GM18511 (cell line): ENCODE measurements at regions not wholly inside any gene's neighbourhood (a gene's known extent, or its start where the extent isn't known, plus 50 kb on each side); places are given as distances from the start of the nearest gene placed in this dataset.

Source experiments
- ATAC-seq: cut with Tn5 transposase; IDR thresholded peaks from one replicate; pipeline ENCODE4 v1.9.1; 2021; ENCODE audit warnings: mild to moderate bottlenecking, moderate library complexity; ENCODE audit not compliant: unreplicated experiment

DNA sequence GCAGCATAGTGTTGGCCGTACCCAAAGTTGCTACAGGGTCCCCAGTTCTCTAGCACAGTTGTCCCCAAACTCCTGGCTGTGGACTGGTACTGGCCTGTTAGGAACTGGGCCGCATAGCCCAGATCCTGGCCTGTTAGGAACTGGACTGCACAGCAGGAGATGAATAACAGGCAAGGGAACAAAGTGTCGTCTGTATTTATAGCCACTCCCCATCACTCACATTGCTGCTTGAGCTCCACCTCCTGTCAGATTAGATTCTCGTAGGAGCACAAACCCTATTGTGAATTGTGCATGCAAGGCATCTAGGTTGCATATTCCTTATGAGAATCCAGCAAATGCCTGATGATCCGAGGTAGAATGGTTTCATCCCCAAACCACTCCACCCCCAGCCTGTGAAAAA is 604.0 kb upstream of the LMCD1 start:
- no peak for ATAC-seq

DNA sequence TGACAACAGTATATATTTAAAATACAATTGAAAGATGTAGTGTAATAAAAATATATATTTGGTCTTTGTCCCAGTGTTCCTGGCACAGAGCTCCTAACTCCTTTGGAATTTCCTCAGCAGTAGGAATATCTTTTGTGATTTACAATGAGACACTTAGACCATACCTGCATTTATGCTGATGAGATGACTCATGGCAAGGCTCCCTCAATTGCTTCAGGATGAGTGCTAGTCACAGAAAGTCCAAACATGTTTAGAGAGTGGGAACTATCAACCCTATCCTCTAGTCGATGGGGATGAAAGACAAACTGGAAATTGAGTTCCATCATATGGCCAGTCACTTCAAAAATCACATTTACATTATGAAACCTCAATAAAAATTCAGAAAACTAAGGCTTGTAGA is 588.3 kb upstream of the LMCD1 start:
- ATAC-seq = no peak

DNA sequence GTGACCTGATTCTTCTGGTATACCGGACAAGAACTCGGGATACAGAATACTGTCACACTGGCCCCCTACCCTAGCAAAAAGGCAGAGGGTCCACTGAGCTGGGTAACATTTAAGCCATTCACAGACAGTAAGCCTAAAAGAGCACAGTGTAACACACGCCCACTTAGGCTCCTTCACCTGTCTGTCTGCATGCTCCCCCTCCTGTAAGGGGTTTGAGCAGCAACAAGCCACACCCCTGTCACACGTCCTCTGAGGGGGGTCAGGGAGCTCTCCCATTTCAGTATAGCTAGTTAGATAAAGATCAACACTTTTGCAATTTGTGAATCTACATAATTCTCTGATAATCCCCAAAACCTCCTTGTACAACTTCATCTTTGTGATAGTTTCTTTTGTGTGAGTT is 586.3 kb upstream of the LMCD1 start:
- no peak for ATAC-seq

DNA sequence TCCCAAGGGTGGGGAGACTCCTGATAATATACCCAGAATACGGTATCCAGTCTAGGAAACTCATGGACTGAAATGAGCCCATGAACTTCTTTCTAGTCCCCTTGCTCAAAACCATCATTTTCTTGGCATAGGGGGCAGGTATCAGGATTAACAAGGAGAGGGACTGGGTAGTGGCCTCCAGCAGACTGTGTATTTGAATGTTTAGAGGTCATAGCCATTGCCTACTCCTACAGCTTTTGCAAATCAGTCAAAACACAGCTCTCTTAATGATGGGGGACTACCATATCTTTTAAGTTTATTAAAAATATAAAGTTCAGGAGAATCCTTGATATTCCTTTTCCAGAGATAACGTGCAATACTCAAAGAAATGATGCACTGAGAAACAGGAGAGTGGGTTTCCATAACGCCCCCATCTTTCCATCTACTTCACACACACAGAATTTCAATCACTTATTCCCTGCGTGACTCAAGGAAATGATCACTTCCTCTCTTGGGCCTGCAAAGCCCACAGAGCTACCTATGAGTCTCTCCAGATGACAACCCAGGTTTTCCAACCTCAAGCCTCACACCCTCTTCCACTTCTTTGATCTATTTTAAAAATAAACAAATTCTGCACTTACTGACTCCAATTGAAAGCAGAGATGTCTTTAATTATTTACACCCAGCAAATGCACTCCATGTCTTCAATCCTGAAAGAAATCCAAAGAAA is 584.0 kb upstream of the LMCD1 start:
- ATAC-seq = no peak

DNA sequence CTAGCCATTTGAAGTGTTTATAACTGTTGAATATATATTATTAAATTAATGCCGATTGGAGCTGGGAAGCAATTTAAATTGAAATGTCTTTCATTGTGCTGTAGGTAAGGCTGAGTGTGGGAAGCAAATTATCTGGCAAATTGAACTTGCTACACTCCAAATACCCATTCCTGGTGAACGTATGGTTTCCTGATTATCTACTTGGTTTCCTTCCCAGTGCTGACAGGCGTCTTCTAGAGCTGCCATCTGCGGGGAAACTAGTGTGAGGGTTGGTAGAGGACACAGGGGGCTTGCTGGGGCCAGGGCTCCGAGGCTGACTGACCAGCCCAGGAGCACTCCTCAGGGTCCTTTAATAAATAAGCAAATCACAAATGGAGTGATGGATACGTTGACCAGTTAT is 581.4 kb upstream of the LMCD1 start:
- no peak for ATAC-seq

DNA sequence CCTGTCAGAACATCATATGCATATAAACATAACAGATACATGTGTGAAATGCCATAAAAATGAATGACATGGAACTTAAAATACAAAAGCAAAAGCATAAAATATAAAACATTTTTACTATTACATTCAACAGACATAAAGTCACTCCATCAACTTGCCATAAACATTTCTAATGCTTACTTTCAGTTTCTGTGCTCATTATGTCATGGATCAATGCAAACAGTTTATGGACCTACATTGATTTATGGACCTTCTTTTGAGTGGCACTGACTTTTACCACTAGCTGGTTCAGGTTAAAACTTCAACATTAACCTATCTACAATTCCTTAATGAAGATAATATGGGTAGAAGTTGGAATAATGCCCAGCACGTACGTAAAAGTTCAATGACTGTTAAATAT is 577.4 kb upstream of the LMCD1 start:
- no peak for ATAC-seq

DNA sequence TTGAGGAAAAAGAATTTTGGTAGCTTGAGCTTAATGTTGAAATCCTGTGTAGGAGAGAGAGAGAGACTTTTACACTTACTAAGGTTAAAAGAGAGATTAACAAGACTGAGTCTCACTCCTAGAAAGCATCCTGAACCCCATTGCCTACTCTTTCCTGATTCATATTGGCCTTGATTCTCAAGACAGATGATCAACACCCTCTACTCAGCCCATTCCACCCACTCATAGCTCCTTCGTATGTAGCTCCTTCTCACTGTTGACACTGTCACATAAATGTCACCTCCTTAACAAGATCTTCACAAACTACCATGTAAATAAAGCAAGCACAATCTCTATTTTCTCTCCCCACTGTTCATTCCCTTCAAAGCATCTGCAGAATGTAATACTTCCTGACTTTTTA is 574.6 kb upstream of the LMCD1 start:
- no peak for ATAC-seq

DNA sequence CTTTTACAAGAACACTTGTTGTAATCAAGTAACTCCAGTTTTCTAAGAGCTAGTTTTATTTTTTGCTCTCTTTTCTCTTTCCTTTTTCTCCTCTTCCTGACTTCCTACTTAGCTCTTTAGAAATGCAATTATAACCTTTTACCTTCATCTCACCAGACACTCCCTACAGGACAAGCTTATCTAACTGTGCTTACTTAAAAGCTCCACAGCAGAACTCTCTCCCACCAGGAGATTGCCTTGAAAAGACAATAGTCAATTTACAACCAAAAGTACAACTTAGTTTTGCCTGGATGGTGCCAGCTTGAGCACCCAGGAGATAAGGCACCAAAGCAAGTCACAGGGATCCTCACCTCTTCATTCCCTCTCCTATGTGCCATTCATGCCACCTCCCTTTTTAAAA is 573.8 kb upstream of the LMCD1 start:
- no peak for ATAC-seq

DNA sequence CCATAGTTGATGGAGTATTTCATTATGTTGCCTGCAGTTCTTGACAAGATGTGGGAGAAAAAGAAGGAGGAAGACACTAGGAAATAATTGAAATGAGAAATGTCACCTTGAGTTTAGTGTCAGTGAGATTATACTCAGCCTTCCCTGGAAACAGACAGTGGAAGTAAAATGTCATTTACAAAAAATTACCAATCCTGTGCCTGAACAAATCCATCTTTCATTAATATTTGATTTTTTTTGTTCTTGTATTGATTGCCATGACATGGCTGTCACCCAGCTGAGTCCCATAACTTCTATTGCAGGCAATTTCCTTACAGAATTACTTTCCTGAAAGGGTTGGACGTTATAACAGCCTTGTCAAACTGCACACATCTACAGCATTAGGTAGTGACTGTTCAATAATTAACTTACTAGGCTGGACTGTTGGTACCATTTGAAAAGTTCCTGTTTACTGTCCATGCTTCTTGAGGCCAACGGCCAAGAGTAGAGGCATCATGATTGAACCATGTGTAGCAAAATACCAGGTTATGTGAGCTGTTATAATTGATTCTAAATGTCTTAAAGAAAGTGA is 572.2 kb upstream of the LMCD1 start:
- ATAC-seq = no peak

DNA sequence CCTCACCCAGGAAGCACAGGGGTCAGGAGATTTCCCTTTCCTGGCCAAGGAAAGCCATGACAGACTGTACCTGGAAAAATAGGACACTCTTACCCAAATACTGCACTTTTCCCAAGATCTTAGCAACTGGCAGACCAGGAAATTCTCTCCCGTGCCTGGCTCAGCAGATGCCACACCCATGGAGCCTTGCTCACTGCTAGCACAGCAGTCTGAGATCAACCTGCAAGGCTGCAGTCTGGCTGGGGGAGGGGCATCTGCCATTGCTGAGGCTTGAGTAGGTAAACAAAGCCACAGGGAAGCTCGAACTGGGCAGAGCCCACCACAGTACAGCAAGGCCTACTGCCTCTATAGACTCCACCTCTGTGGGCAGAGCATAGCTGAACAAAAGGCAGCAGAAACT is 567.3 kb upstream of the LMCD1 start:
- ATAC-seq = no peak

DNA sequence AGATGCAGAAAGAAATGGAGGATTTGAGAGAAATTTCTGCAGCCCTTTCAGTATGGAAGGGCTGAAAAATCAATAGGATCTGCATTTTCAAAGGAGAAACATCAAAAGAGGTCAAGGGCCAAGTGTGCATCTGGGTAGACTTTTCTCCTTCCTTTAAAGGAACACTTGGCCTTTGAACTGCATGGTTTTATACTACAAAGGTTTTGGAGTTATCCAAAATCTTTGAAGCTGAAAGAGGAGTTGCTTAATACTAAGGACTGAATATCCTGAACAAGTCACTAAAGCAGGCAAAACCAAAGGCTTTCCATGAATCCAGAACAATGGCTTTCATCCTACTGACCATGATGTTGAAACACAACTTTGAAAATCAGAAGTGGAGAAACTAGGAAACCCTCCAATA is 553.7 kb upstream of the LMCD1 start:
- ATAC-seq = no peak

DNA sequence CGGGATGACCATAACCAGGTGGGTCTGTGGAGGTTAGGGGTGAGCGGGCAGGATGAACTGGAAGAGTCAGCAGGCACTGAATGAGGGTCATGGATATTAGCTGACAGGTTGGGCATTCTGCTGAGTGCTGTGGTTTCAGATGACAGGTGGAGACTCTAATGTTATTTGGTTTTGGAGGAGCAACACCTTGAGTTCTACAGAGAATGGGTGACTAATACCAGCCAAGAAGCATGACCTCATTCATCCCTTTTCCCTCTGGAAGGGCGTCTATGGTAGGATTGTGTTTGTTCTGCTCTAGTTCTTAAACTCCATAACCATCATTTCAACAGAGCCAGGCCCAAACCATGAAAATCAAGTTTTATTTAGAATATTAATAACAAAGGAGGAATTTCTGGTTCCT is 550.7 kb upstream of the LMCD1 start:
- ATAC-seq = no peak

DNA sequence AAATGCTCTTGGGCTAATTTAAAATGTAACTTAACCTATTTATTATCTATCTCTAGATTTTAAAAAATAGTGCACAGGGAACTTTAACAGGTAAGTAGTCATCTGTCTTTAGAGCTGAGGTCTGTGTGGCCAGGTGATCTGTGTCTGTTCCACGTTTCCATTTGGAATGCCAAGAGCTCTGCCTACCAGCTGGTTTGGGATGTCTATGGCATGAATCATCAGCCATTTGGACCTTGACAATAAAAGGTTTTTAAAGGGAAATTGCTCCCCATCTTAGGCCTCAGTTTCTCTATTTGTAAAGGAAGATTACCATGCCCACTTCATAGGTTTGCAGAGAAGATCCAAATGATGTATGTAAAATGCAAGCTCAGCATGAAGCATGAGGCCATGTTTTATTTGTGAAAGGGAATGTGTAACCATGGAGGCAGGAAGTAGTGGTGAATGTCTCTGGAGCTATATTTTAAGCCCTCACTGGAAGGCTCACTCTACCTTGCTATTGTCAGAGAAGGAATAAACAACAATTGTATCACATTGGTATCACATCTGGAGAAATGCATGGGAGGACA is 548.1 kb upstream of the LMCD1 start:
- no peak for ATAC-seq

DNA sequence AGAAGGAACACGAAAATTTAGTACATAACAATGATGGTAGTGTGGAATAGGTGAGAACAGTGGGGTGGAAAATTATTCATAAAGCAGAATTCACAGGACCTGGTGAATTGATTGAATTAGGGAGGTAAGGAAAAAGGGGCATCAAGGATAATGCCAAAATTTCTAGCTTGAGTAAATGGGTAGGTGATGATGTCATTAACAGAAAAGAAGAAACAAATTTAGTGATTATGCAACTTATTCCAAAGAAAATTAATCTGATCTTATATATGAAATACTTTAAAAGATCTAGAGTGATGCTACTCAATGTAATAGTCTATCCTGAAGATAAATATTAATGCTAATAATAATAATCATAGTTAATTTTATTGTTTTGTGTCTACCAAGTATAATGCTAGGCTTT is 544.6 kb upstream of the LMCD1 start:
- no peak for ATAC-seq

DNA sequence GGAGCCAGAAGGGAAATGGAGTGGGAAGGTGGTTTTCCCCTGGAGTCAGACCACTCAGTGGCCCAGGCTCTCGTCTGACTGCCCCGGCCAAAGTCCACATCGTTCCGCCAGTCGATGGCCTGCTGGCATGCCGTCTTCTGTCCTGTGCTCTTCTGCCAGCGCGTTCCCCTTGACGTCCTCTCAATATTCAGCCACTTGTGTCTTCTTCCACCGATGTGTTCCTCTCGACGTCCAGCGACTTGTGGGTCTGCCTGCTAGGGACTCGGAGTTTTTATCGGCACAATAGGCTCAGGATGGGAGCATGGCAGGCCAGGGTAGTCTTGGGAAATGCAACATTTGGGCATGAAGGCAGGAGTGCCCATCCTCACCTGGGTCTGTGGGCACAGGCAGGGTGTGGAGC is 542.5 kb upstream of the LMCD1 start:
- no peak for ATAC-seq

DNA sequence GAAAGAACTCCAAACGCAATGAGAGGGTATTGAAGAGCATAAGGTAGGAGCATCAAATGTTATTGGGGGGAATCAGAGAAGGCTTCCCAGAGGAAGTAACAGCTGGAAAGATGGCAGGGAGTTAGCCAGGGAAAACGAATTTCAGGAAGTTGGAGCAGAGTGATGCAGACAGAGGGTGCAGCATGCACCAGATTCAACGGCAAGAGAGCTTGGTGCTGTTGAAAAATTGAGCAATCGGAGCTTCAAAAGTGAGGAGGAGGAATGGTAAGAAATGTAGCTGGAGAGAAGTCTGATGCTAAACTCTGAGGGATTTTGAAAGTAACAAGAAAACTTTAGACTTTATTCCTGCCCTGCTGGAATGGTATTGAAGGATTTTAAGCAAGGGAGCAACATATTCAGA is 541.0 kb upstream of the LMCD1 start:
- ATAC-seq = no peak

DNA sequence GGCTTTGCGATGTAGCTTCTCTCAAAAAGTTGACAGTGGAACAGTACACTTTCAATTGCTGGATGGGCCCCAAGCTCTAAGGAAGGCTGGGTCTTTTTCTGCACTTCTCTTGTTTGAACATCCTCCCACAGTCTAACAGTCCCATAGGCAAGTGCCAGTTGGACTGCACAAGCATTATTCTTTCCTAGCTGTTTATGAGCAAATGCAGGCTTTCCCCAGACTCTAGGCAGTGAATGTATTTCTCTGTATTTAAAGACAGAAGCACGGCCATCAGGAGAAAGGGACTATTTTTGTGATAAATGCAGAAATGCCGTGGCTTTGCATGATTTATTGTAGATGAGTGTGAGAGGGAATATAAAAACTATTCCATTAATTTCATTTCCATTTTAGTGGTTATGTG is 539.3 kb upstream of the LMCD1 start:
- no peak for ATAC-seq

DNA sequence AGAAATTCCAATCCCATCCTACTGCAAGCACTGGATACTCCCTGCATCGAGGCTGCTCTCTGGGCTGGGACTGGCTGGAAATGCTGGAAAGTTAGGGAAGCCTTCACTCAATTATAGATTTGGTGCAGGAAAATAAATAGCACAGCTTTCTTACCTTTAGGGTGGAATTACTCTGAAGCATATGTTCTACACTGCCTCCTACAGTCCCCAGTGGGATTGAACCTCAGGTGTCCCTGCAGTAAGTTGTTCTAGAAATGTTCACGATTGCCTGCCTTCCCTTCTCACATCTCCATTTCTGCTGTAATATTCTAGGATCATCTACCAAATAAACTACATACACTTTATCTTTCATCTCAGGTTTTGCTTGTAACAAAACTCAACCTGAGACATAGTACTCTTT is 536.7 kb upstream of the LMCD1 start:
- no peak for ATAC-seq

DNA sequence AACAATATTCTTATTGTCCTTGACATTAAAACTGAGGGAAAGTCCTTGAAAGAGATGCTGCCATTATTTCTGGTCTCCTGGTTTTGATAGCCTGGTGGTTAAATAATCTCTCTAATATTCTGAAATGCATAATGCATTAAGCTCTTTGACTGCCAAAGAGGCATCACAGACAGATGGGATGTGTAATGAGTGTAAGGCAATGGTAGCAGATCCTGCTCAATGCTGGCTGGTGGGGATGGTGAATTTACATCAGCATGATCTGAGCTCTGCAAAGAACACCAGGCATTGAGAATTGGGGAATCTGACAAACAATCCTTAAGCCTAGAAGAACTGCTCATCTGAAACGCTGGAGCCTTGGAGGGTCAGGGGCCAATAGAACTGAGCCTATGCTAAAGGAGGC is 528.6 kb upstream of the LMCD1 start:
- ATAC-seq = no peak

DNA sequence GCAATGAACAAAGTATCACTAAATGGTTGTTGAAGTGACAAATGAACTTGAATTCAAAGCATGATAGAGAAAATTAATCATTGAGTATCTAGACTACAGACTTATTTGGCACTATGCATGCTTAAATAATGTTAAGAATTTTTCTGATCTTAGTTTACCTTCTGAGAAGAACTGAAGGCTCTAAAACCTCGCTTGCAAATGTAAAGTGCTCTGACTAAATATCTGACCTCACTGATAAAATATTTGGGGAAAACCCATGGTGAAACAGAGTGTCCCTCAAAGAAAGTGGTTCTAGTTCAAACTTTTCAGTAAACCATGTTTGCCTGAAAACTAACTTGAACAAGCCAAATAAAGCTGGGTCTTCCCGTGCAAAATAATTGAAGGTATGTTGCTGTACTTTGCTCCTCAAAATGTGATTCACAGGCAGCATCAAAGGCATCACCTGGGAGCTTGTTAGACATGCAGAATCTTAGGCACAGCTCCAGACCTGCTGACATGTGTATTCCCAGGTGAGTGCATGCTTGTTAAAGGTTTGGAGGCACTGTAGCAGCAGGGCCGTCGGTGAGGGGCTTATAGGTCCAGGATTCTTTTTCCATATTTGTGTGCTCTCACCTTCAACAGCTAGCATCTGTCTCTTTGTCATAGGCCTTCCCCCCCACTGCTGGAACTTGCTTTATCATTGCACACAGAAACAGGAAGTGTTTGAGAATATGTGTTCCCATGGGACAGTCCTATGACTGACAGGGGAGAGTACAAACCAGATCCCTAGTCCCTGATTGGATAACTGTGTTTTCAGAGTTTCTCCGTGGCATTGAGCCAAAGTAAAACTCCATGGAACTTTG is 524.2 kb upstream of the LMCD1 start:
- peak; percentile 46 for ATAC-seq

DNA sequence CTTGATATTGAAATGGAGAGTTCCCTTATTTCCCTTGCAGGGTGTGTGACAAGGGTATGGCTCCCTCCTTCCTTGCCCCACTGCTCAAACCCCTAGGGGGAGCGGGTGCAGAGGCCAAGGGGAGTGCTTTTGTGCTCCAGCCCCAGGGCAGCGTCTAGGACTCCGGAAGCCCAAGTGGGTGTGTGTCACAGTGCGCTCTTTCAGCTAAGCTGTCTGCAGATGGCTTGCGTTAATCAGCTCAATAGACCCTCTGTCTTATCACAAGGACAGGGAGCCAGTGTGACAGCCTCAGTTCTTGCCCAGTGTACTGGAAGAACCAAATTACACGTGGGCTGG is 523.6 kb upstream of the LMCD1 start:
- ATAC-seq = no peak

DNA sequence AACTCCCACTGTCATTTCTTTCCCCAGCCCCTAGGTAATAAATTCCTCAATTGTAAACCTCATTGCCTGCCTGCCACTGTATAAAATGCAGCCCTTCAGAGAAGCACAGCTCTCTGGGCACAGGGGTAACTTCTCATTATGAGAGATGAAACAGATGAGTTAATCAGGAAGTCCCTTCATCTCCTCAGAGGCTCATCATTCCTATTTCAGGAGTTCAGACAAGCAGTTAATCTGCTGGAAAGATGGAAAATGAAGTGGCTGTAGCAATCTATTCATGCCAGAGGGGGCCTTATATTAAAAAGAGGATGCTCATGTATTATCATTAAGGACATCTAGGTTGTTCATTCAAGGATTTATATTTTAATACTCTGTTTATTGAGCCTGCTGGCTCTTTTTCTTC is 519.5 kb upstream of the LMCD1 start:
- ATAC-seq = no peak
